HG03432 (cell line): ENCODE measurements at regions not wholly inside any gene's neighbourhood (a gene's known extent, or its start where the extent isn't known, plus 50 kb on each side); places are given as distances from the start of the nearest gene placed in this dataset.
"Not testable (repeated sequence)": the region's sequence is repeated elsewhere in the genome, so short reads cannot be mapped to it uniquely, and the experiment has no call there.

ENCODE experiments used
- ATAC-seq: cut with Tn5 transposase; IDR thresholded peaks from one replicate; pipeline ENCODE4 v1.9.1; 2021; ENCODE audit warnings: mild to moderate bottlenecking, moderate library complexity; ENCODE audit not compliant: unreplicated experiment

- ATAC-seq = no peak
These were observed 224.4 kb downstream of the C7orf25 start for GRCh38 chr7:42687211-42688055.

DNA sequence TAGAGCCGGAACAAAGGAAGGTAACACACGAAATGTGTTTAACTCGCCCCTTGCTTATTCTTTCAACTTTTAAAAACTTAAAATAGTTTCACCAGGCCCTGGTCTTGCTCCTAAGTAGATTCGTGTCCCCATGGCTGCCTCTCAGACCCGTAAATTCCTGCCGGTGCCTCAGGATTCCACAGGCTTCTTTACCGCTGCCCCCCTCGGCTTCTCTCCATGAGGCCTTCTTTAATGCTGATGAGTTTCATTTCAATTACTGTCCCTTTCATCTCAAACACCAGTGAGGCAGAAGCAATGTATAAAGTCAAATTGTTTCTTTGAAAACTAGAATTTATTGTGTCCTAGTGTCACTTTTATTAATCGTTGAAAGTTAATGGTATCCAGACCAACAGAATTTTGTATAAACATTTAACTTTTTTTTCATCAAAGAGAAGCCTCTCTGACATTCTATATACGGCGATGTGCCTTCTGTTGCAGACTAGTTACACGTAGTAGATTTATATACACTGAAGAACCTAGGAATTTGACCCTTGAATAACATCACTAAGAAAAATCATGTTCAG is 225.2 kb downstream of the C7orf25 start:
- no peak for ATAC-seq

- ATAC-seq = no peak
These were observed 226.0 kb downstream of the C7orf25 start for GRCh38 chr7:42685911-42686310.

- ATAC-seq = no peak
These were observed 233.8 kb downstream of the C7orf25 start for GRCh38 chr7:42677751-42678699.

- ATAC-seq = no peak
These were observed 237.3 kb downstream of the C7orf25 start for GRCh38 chr7:42674541-42674940.

GRCh38 chr7:42673951-42674350 is 237.9 kb downstream of the C7orf25 start:
- ATAC-seq = no peak

GRCh38 chr7:42672339-42672999 is 239.4 kb downstream of the C7orf25 start:
- no peak for ATAC-seq

- no peak for ATAC-seq
These were observed 240.2 kb downstream of the C7orf25 start for GRCh38 chr7:42671627-42672026.

GRCh38 chr7:42666994-42667393 is 244.9 kb downstream of the C7orf25 start:
- no peak for ATAC-seq

DNA sequence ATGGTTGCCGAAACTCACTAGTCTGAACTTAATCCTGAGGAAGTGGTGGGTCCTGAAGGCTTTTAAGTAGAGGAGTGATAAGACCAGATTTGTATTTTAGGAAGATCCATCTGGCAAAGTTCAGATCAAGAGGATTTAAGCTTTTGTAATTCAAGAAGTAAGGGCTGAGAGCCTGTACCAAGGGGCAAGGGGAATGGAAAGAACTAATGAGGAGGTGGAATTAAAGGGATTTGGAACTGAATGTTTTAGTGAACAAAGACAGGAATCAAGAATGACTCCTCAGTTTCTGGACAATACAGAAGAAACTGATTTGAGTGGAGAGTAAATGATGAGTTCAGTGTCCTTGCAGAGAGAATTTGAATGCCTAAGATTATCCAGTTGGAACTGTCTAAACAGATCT is 249.0 kb downstream of the C7orf25 start:
- ATAC-seq = no peak

- ATAC-seq = no peak
These were observed 250.6 kb downstream of the C7orf25 start for GRCh38 chr7:42661312-42661711.

DNA sequence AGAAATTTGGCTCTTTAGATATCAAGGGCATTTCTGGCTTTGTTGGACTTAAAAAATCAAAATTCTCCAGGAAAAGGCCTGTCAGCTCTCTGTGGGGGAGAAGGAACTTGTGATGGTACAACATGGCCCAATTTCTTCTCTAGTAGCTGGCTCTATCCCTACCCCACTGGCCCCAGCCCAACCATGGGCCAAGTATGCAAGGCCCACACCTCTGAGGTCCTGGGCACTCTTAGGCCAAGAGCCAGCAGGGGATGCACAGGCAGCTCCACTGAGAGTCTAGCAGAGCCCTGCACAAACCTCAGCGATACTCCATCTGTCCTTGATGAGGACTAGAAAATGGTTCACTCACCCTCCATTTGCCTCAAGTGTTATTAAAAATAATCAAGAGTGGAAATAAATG is 261.2 kb downstream of the C7orf25 start:
- ATAC-seq = no peak

DNA sequence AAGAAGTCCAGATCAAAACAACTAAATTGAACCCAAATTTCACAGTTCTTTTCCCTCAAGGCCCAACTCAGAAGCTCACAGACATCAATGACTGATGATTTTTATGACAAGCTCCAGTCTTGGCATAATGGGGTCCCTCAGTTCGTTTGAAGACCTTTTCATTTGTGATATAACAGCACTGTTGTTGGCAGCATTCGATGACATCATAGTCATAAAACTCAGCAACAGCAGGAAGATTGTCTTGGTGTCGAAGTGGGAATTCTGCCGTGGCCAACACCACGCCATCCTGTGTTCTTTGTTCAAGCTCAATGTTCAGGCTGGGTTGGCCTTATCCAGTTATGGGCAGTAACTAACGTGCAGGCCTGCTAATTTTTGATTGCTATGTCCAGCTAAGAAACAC is 261.7 kb downstream of the C7orf25 start:
- ATAC-seq = no peak

- ATAC-seq = no peak
These were observed 266.0 kb downstream of the C7orf25 start for GRCh38 chr7:42645906-42646305.

GRCh38 chr7:42642699-42643098 is 269.2 kb downstream of the C7orf25 start:
- ATAC-seq = no peak

DNA sequence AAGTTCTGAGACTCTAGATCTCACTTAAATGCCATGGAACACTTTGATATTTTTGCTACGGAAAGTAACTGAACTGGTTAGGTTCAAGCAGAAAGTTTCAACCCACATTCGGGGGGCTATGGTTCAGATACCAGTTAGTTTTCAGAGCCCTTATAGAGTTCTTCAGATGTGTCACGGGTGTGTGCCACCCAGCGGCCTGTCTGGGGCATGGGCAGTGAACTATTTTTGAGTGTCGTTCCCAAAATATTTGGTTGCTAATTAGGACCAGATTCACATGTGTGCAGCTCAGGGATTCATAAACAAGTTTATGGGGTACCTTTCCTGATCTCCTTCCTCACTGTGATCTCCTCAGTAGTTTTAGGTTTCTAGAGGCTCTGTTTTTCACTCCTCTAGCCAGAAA is 271.9 kb downstream of the C7orf25 start:
- ATAC-seq = no peak

GRCh38 chr7:42636380-42636779 is 275.5 kb downstream of the C7orf25 start:
- ATAC-seq = not testable (repeated sequence)

DNA sequence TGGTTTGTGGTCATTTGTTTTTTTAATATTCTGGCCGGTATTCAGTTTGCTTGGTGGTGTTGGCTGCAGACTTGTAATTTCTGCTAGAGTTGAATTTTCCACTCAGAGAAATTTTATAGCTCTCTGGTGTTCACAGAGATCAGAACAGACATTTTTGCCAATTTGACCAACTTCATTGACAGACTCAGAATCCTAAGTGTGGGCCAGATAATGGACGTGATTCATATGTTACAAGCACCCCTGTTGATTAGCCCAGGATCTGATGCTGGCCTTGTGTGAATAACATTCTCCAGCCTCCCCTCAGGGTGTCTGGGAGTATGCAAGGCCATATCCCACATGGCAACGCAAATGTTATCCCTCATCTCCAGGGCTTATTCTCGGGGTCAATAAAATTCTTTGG is 283.8 kb downstream of the C7orf25 start:
- ATAC-seq = no peak

DNA sequence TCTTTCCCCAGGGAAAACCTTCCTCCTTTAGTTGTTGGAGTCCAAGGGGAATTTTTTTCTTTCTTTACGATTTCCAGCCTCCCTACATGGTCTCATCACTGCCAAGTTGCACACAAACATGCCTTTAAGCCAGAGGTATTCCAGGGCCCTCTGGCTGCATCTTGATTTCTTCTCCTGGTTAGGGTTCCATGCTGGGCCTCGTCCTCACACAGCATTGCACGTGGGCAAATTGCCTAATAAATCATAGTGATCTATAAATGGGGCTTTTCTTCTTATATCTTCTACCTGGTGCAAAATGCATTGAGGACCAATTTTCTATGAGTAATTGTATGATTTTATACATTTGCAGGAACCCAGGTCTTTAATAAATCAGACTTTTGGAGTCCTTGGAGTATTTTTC is 284.2 kb downstream of the C7orf25 start:
- no peak for ATAC-seq

- ATAC-seq = no peak
These were observed 284.8 kb downstream of the C7orf25 start for GRCh38 chr7:42627101-42627500.

- ATAC-seq = no peak
These were observed 286.4 kb downstream of the C7orf25 start for GRCh38 chr7:42625421-42625820.
